Neural progenitor cell (in vitro differentiated cells): ENCODE measurements at regions not wholly inside any gene's neighbourhood (a gene's known extent, or its start where the extent isn't known, plus 50 kb on each side); places are given as distances from the start of the nearest gene placed in this dataset.

Source experiments
- DNase-seq: peaks from one replicate; pipeline ENCODE4 v3.0.0-alpha.2; 2016; ENCODE audit warnings: low spot score
- H2AFZ ChIP-seq: fragments of 200-600 bp; sonication (generic); replicated peaks from 2 replicates; pipeline ENCODE4 v1.6.1; 2016; ENCODE audit warnings: antibody characterized with exemption
- H3F3A ChIP-seq: fragments of 200-600 bp; sonication (generic); 2 replicates; pipeline ENCODE4 v1.6.1; 2016; ENCODE audit warnings: antibody characterized with exemption, low read depth
- H3K27ac ChIP-seq: fragments of 200-600 bp; sonication (generic); 2 replicates; pipeline ENCODE4 v1.5.1; 2016; ENCODE audit warnings: mild to moderate bottlenecking
- H3K27me3 ChIP-seq: fragments of 200-600 bp; sonication (generic); 2 replicates; pipeline ENCODE4 v1.6.1; 2016; ENCODE audit warnings: mild to moderate bottlenecking, moderate library complexity
- H3K36me3 ChIP-seq: fragments of 200-600 bp; sonication (generic); 2 replicates; pipeline ENCODE4 v1.5.1; 2016
- H3K4me1 ChIP-seq: fragments of 200-600 bp; sonication (generic); 2 replicates; pipeline ENCODE4 v1.6.1; 2016; ENCODE audit warnings: mixed run types
- H3K4me2 ChIP-seq: fragments of 200-600 bp; sonication (generic); 2 replicates; pipeline ENCODE4 v1.6.1; 2016
- H3K4me3 ChIP-seq: fragments of 200-600 bp; sonication (generic); 2 replicates; pipeline ENCODE4 v1.5.1; 2016
- H3K79me2 ChIP-seq: fragments of 200-600 bp; sonication (generic); 2 replicates; pipeline ENCODE4 v1.6.1; 2016; ENCODE audit warnings: low read depth
- H3K9ac ChIP-seq: fragments of 200-600 bp; sonication (generic); 2 replicates; pipeline ENCODE4 v1.6.1; 2016
- H3K9me3 ChIP-seq: fragments of 200-600 bp; sonication (generic); 2 replicates; pipeline ENCODE4 v1.5.1; 2016; ENCODE audit warnings: low read depth
- H4K20me1 ChIP-seq: fragments of 200-600 bp; sonication (generic); 2 replicates; pipeline ENCODE4 v1.6.1; 2016; ENCODE audit warnings: low read depth
- H3K27ac Mint-ChIP-seq: 3 replicates; pipeline ENCODE4 v1.8.0; 2021; ENCODE audit warnings: mixed read lengths
- H3K27me3 Mint-ChIP-seq: 2 replicates; pipeline ENCODE4 v1.8.0; 2022; ENCODE audit warnings: low read depth, mild to moderate bottlenecking, inconsistent platforms, moderate library complexity, mixed read lengths; ENCODE audit not compliant: insufficient read depth
- H3K36me3 Mint-ChIP-seq: 3 replicates; pipeline ENCODE4 v1.8.0; 2021; ENCODE audit warnings: mixed read lengths
- H3K4me1 Mint-ChIP-seq: 3 replicates; pipeline ENCODE4 v1.8.0; 2021; ENCODE audit warnings: mixed read lengths
- H3K4me3 Mint-ChIP-seq: 3 replicates; pipeline ENCODE4 v1.8.0; 2021; ENCODE audit warnings: mild to moderate bottlenecking, moderate library complexity, mixed read lengths
- H3K9me3 Mint-ChIP-seq: 3 replicates; pipeline ENCODE4 v1.8.0; 2020; ENCODE audit warnings: mixed read lengths
- CTCF ChIP-seq: fragments of 200-600 bp; sonication (generic); IDR thresholded peaks from 2 replicates; pipeline ENCODE4 v1.5.1; 2017; ENCODE audit warnings: antibody characterized with exemption, mild to moderate bottlenecking
- EZH2 ChIP-seq: fragments of 200-600 bp; sonication (generic); IDR thresholded peaks from 2 replicates; pipeline ENCODE4 v1.6.1; 2017; ENCODE audit warnings: antibody characterized with exemption, mild to moderate bottlenecking, moderate library complexity
- EZH2phosphoT487 ChIP-seq: fragments of 200-600 bp; sonication (generic); IDR thresholded peaks from 2 replicates; pipeline ENCODE4 v1.6.1; 2017; ENCODE audit warnings: antibody characterized with exemption

GRCh38 chr4:180296036-180296599 is 1947.1 kb upstream of the TENM3 start:
- Mint-ChIP-seq H3K9me3 (peaks cover 1% of the 10 kb centered on the region), H3K4me1 (peaks cover 3% of the 10 kb centered on the region), H3K27me3 (no peaks in the 10 kb centered on the region), H3K4me3 (no peak overlapping the region), H3K27ac (no peak overlapping the region), H3K36me3 (no peaks in the 10 kb centered on the region)
- no peaks in the 10 kb centered on the region for H4K20me1 ChIP-seq
- H3K27me3 ChIP-seq: no peaks in the 10 kb centered on the region
- H3K9ac ChIP-seq: no peak overlapping the region
- no peaks in the 10 kb centered on the region for H3K36me3 ChIP-seq
- no peak for TF ChIP-seq CTCF
- no peak for TF ChIP-seq EZH2phosphoT487
- TF ChIP-seq EZH2: no peak
- H2AFZ ChIP-seq: peak overlapping the region; percentile 82
- H3K27ac ChIP-seq: no peak overlapping the region
- no peak overlapping the region for H3K4me3 ChIP-seq
- H3K4me1 ChIP-seq: no peaks in the 10 kb centered on the region
- no peaks in the 10 kb centered on the region for H3K79me2 ChIP-seq
- no peak overlapping the region for H3K4me2 ChIP-seq
- no peak for DNase-seq
- no peaks in the 10 kb centered on the region for H3F3A ChIP-seq
- no peaks in the 10 kb centered on the region for H3K9me3 ChIP-seq

- no peaks in the 10 kb centered on the region for H3K79me2 ChIP-seq
- H3K4me3 Mint-ChIP-seq: no peak overlapping the region
- no peak overlapping the region for H3K27ac ChIP-seq
- no peaks in the 10 kb centered on the region for H3K27me3 Mint-ChIP-seq
- no peak overlapping the region for H3K9ac ChIP-seq
- no peaks in the 10 kb centered on the region for H3K36me3 ChIP-seq
- H3K4me1 ChIP-seq: no peaks in the 10 kb centered on the region
- H3K27me3 ChIP-seq: no peaks in the 10 kb centered on the region
- H3K36me3 Mint-ChIP-seq: no peaks in the 10 kb centered on the region
- H2AFZ ChIP-seq: no peak overlapping the region
- H3K27ac Mint-ChIP-seq: no peak overlapping the region
- H4K20me1 ChIP-seq: no peaks in the 10 kb centered on the region
- no peaks in the 10 kb centered on the region for H3F3A ChIP-seq
- H3K9me3 ChIP-seq: no peaks in the 10 kb centered on the region
- no peak overlapping the region for H3K4me2 ChIP-seq
- no peaks in the 10 kb centered on the region for H3K9me3 Mint-ChIP-seq
- no peak overlapping the region for H3K4me3 ChIP-seq
- TF ChIP-seq EZH2phosphoT487 (no peak), CTCF (no peak), EZH2 (no peak)
- no peaks in the 10 kb centered on the region for H3K4me1 Mint-ChIP-seq
- DNase-seq: no peak
Observed at GRCh38 chr4:180304321-180304720, 1938.9 kb upstream of the TENM3 start.

- no peaks in the 10 kb centered on the region for H3K36me3 Mint-ChIP-seq
- no peak overlapping the region for H3K27ac Mint-ChIP-seq
- Histone ChIP-seq H3K27ac (no peak overlapping the region), H3K79me2 (no peaks in the 10 kb centered on the region), H3K4me1 (no peaks in the 10 kb centered on the region), H3K4me2 (no peak overlapping the region), H3F3A (no peaks in the 10 kb centered on the region), H3K9ac (no peak overlapping the region), H3K27me3 (no peaks in the 10 kb centered on the region), H3K9me3 (no peaks in the 10 kb centered on the region), H3K36me3 (no peaks in the 10 kb centered on the region), H4K20me1 (no peaks in the 10 kb centered on the region), H3K4me3 (no peak overlapping the region), H2AFZ (peak overlapping the region; percentile 57)
- no peaks in the 10 kb centered on the region for H3K9me3 Mint-ChIP-seq
- TF ChIP-seq EZH2phosphoT487 (no peak), CTCF (no peak), EZH2 (no peak)
- H3K4me1 Mint-ChIP-seq: peaks cover 2% of the 10 kb centered on the region
- H3K27me3 Mint-ChIP-seq: no peaks in the 10 kb centered on the region
- DNase-seq: no peak
- H3K4me3 Mint-ChIP-seq: no peak overlapping the region
Observed at GRCh38 chr4:180310616-180311015, 1932.6 kb upstream of the TENM3 start.

GRCh38 chr4:180314972-180315371 is 1928.2 kb upstream of the TENM3 start:
- Mint-ChIP-seq H3K4me3 (no peak overlapping the region), H3K36me3 (no peaks in the 10 kb centered on the region), H3K27me3 (no peaks in the 10 kb centered on the region), H3K9me3 (no peaks in the 10 kb centered on the region), H3K27ac (no peak overlapping the region), H3K4me1 (no peaks in the 10 kb centered on the region)
- Histone ChIP-seq H3K9ac (no peak overlapping the region), H2AFZ (no peak overlapping the region), H3K4me2 (no peak overlapping the region), H3K4me3 (no peak overlapping the region), H3F3A (no peaks in the 10 kb centered on the region), H3K79me2 (no peaks in the 10 kb centered on the region), H3K27me3 (no peaks in the 10 kb centered on the region), H4K20me1 (no peaks in the 10 kb centered on the region), H3K9me3 (no peaks in the 10 kb centered on the region), H3K27ac (no peak overlapping the region), H3K4me1 (no peaks in the 10 kb centered on the region), H3K36me3 (no peaks in the 10 kb centered on the region)
- DNase-seq: no peak
- TF ChIP-seq CTCF (no peak), EZH2 (no peak), EZH2phosphoT487 (no peak)
